Activated T-cell treated with anti-CD3 and anti-CD28 coated beads for 4 hours (primary cell): ENCODE measurements at regions not wholly inside any gene's neighbourhood (a gene's known extent, or its start where the extent isn't known, plus 50 kb on each side); places are given as distances from the start of the nearest gene placed in this dataset.
"Not testable (repeated sequence)": the region's sequence is repeated elsewhere in the genome, so short reads cannot be mapped to it uniquely, and the experiment has no call there.

Experiments used
- DNase-seq: peaks from one replicate; pipeline ENCODE4 v3.0.0-alpha.2; 2020

DNA sequence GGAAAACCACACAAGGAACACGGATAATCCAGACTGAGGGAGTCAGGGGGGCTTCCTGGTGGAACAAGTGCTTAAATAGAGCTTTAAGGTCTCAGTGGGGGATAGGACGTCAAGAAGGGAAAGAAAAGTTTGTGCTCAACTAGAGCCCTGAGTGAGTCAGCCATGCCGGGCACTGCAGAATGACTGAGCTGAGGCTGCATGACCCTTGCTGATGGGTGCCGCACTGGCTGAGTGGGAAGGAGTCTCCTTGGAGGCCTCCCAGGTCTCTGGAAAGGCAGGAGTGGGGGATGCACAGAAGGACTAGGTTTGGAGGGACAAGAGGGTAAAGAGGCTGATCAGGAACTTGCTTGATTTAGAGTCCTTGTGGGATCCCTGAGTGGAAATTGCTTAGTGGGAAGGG, 150.3 kb downstream of the RPLP1 start:
- no peak for DNase-seq

DNA sequence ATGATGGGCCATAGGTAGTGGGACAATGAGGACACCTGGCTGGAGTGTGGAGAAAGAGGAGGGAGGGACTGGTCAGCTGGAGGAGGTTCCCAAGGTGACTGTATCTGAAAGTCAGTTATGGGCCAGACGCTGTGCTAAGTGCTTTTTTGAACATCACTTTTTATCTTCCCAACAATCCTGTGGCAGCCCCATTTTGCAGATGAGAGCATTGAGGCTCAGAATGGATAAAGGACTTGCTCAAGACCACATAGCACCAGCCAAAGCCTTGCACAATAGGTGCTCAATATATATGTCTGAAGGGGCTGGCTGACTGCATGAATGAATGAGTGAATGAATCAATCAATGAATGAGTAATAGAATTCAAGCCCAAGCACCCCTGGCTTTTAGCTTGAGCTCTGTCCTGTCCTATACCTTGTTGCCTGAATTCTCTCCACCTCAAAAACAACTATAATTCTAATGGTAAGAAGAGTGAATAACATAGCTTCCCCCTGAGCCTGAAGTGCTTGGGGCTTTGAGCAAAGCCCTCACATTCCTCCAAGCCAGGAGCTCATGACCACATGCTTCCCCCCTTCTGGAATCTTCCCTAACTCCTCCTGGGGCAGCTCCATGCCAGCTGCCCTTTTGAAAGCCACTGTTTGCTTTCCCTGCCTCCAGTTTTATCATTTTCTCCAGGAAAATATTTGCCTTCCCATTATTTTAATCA, 150.9 kb downstream of the RPLP1 start:
- no peak for DNase-seq

DNA sequence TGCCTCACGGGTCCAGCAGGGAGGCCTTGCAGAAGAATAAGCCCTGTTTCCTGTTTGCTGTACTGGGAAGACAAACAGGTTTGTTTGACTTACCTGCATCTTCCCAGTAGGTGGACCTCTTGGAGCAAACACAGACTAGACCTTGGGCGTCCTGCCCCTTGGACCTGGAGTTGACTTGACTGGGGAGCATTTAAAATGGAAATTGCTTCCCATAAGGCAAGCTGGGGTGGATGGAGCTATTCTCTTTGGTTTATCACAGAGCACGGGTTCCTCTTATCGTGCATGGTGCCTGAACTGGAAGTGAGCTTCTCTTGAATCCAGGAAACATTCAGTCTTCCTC, 151.4 kb downstream of the RPLP1 start:
- DNase-seq: no peak

DNA sequence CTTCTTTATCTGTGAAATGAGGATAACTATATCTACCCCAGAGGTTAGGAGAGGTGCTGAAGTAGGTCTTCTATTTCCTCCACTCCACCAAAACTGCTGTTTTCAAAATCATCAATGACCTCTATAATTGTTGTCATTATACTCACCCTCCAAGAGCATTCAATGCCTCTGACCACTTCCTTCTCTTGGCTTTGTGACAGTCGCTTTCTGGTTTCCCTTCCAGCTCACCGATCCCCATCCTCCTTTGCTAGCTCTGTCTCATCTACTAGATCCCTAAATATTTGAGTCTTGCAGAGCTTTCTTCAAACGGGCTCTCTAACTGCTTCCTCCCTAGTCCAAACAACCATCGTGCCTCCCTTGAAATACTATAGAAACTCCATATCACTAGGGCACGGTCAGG, 153.5 kb downstream of the RPLP1 start:
- DNase-seq: no peak

DNA sequence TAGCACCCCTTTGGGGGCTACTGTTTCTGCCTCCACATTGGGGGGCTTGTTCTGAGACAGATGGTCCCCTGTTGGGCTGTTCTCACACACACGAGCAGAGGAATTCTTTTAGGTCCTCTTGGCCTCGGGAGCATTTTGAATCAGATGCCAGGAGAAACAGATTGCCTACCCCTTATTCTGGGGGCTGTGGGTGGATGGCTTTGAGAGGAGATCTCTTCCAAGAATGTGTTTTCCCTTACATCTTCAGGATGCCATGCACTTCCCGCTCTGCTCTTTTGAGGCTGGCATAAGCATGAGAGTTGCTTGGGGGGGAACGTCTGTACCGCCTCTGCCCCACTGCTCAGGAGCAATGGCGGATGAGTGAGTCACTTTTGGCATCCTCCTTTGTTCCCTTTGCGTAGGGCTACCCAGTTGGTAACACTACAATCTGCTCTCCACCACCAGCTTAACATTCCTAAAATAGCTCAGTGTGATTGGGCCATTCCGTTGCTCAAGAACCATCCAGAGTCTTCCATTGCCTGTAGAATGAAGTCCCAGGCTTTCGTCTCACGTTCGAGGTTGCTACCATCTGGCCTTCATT, 154.4 kb downstream of the RPLP1 start:
- DNase-seq: no peak

DNA sequence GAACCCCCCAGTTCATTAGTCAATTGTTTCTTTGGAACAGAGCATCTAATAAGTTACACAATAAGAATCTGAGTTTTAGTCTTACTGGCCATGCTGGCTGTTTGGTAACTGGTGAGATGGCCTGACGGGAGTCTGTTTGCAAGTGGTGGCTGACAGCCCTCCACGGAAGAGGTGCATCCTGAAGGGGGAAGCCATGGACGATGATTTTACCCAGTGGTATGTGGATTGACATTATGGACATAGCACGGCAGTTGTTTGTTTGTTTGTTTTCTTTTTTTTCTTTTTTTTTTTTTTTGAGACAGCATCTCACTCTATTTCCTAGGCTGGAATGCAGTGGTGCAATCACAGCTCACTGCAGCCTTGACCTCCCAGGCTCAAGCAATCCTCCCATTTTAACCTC, 156.0 kb downstream of the RPLP1 start:
- DNase-seq: no peak

DNA sequence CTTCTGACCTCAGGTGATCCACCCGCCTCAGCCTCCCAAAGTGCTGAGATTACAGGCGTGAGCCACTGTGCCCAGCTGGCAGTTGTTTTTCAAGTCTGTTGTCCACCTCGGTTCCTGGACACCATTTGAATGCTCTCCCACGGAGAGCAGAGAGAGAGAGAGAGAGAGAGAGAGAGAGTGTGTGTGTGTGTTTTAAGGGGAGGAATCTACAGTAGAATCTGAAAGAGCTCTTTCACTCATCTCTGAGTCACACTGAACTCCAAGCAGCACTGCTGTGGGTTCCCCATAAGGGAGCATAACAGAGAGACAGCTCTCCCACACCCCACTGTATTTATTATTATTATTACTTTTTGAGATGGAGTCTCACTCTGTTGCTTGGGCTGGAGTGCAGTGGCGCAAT, 156.6 kb downstream of the RPLP1 start:
- DNase-seq: no peak

DNA sequence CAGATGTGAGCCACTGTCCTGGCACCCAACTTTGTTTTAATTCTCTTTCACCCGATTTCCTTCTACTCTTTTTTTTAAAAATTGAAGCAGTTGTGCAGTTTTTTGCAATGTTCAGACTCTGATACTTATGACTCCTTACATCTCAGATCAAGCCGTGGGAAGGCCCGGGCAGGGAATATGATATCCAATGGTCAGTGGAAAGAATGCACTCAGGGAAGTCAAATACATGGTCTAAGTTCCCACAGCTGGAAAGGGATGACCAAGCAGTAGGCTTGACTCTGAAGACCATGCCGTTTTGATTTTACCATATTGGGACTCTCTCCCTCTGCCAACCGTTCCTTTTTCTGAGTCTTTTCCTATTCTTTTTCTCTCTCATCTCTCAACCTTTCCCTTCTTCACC, 157.2 kb downstream of the RPLP1 start:
- DNase-seq: no peak

DNA sequence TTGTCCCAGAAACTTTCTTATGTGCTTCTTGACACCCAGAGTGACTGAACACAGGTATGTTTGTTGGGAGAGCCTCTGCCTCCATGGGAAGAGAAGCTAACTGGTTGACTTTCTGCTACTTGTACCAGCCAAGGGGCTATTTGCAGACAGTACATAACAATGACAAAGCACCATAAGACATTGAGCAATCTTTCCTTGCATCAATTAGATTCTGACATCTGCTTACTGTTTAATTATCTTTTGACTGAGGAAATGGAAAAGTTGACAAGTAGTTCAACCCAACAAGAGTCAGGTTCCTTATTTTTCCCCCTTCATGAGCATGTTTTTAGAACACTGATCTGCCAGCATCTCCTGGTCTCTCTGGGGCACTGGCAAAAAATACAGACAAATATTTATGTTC, 157.7 kb downstream of the RPLP1 start:
- no peak for DNase-seq

DNA sequence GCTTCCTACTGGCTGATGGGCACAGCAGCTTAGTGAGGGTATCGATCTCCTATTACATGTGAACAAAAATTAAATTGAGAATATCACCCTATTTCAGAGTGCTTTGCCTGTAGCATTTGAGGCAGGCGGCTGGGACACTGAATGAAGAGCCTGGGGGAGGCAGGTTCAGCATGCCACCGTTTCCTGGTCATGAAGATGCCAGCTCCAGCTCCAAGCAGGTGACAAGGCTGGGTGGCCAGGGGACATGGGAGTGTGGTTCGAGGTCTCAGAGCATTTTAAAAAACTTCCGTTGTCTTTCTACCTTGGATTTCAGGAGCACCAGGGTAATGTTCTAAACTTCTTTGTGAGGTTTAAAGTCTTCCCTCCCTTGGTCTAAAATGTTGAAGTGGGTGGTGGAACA, 158.2 kb downstream of the RPLP1 start:
- no peak for DNase-seq

DNA sequence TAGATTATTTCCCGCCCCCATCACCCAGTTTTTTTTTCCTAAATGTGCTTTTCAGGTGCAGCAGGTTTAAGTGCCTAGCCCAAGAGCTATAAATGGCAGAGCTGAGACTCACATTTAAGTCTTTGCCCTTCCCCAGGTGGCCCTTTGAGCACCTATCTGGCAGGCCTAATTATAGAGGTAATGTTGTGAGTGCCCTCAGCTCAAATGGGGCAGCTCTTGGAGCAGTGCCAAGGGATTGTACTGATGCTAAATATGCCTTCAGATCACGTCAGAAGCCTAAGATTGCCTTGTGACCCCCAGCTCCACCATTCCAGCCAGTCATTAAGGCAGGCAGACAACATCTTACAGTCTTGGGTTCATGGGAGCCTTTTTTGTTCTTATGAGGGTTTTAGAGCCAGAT, 159.5 kb downstream of the RPLP1 start:
- no peak for DNase-seq

DNA sequence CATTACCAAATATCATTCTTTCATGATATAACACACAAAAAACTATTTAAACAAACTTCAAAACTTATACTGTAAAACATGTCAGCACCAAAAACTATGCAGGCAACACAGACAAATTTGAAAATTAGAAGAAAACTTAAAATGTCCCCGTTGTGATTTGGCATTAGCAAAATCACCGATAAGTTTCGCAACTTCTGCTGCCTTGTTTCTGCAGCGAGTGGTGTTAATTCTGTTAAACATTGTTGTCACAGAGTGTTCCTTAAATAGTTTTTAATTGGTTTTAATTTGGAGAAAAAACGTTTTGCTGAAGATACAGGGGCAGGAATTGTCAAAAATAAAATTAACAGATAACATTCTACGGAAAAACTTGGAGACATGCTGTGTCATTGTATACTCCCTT, 160.6 kb downstream of the RPLP1 start:
- DNase-seq: no peak

DNA sequence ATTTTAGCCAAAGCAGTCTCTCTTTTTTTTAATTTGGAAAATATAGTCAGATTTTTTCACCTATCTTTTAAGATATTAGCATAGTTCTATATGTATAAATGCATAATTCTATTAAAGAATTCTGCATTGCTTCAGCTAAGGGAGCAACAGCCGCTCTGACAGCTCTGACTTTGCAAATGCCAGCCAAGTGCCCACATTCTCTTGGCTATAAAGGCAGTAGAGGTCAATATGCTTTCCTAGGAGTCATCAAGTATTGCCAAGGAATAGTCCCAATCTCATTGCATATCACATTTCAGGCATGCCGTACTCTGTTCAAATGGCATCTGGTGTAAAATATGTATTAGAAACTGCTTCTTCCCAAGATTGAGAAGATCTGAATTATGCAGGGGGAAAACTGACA, 161.4 kb downstream of the RPLP1 start:
- DNase-seq: no peak

DNA sequence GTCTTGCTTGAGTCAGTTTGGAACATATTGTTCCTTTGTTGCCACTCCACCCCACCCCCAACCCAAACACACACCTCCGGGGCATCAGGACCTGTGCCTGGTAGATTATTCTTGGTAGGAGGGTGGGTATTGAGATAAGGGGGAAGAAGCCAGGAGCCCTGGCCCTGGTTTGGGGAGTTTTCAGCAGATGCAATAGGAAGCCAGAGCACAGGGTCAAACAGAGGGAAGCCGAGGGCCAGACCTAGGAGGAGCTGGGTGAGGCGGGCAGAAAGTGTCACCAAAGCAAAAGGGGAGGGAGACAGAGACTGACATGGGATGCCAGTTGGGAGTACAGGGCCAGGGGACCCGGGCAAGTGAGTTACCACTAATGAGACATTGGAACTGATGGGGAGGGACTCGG, 163.1 kb downstream of the RPLP1 start:
- no peak for DNase-seq

DNA sequence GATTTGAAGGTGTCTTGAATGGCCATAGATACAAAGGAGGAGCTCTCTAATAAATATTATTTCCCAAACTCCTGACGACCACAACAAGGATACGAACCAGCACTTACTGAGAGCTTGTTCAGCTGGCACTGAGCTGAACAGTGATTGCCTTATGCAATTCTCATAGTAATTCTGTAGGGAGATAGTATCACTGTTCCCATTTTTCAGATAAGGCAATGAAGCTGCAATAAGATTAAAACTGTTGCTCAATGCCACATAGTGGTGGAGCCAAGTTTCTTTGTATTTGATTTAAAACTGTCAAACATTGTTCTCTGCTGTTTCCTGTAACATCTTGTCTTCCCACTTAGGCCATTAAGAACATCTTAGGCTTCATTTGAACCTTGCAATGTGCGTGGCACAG, 163.9 kb downstream of the RPLP1 start:
- DNase-seq: no peak

DNA sequence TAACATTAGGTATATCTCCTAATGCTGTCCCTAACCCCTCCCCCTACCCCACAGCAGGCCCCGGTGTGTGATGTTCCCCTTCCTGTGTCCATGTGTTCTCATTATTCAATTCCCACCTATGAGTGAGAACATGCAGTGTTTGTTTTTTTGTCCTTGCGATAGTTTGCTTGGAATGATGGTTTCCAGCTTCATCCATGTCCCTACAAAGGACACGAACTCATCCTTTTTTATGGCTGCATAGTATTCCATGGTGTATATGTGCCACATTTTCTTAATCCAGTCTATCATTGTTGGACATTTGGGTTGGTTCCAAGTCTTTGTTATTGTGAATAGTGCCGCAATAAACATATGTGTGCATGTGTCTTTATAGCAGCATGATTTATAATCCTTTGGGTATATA, 164.5 kb downstream of the RPLP1 start:
- DNase-seq: not testable (repeated sequence)

DNA sequence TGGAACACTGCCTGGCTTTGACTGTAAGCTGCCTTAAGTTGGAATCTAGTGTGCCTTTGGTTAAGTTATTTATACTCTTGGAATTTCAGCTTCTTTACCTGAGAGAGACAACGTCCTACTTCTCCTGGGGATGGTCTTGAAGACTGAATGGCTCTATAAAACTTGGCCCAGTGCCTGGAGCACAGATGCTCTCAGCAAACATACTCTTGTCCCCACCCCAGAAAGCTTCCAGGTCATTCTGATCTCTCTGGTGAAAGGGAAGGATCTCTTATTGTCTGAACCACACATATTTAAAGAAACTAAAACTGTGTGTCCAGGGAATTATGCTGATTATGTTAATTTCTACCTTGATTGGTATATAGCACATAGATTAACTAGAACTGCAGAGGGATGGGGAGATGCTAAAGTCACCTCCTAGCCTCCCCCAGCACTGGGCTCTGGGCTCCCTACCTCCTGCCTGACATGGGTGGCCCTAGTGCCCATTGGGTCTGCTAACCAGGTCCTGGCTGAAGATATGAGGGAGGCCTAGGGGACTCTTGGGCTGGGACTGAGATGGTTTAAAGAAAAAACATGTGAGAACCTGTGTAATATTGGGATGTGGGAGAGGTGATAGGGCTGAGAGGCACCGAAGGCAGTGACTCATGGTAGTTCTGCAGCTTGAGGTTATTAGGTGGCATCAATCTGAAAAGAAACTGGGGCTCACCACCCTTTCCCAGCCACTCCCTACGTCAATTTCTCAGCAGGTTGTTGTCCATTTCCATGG, 171.0 kb downstream of the RPLP1 start:
- no peak for DNase-seq

DNA sequence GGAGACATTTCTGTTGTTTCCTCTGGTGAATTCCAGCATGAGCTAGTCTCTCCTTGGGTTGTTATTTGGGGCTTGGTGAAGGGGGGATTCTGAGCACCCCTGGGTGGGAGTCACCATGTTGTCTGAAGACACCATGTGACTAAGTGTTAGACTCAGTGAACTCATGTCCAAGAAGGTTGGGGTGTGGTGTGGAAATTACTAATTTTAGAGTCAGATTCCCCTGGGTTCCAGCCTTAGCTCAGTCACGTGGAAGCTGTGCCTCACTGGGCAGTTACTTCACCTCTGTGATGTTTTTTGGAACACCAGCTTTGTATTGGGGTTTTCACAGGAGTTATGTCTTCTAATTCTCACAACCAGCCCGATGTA, 171.5 kb downstream of the RPLP1 start:
- no peak for DNase-seq

DNA sequence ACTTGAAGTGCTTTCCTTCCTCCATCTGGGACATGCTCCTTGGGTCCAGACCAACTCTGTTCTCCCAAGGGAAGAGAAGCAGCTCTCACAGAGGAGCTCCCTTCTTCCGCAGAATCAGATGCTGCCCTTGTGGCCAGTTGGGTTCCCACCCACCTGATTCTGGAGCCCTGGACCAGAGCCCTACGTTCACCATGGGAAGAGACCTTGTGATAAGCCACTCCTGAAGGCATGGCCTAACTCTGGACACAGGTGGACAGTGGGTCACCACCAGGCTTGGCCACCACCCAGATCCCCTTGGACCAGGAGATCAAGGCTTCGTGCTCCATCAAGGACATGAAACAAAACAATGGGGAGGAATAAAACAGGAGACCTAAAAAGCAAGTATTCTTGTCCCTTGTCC, 172.2 kb downstream of the RPLP1 start:
- DNase-seq: no peak

DNA sequence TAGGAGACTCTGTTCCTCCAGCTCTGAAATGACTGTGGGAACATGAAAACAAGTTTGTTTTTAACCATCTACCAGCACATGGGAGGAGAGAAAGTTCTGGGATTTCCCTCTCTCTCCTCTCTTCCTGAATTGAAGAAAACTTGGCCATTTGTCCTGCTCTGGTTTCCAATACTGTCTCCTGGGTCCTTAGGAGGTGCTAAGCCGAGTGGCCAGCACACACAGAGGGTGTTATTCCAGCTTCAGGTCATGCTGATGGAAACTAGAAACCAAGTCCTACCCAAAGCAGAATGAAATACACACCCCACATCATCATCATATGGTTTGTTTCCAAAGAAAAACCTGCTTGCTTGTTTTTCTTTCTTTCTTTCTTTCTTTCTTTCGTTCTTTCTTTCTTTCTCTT, 172.7 kb downstream of the RPLP1 start:
- DNase-seq: no peak

DNA sequence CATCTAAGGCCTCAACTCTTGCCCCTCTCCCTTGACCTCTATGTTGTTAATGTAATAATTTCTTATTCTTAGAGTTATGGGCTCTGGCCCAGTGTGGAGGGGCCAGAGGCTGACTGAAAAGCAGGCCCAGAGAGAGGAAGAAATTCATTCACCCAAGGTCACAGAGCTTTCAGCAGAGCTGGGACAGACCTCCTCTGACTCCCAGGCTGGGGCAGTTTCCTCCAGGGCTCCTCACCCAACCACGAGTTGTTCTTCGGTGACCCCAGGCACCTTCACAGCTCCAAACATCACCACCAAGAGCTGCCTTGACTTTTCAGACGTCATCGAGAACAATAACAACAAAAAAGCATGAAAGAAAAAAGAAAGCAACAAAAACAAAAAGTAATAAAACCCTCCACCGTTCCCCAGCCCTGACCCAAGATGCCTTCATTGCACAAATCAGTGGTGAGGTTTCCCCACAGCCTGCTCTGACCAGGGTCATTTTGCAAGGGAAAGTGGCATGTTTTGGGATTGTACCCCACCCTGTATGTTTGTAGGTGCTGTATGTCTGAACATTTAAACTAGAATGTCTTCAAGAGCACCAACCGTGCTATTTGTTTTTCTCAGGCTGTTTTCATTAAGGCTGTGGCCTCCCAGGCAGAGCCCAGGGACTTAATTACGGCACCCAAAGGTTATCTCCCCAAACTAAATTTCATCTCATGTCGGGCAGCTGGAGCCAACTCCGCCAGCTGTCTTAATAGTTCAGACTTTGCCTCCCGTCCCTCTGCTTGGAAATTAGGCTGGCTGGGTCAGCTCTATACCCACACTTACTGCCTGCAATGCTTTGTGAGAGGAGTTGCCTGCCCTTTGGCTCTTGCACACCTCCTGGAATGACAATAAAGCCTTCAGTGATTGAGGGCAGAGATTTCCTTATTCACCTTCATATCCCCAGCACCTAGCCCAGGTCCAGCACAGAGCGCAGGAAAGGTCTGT, 173.8 kb downstream of the RPLP1 start:
- DNase-seq: no peak

DNA sequence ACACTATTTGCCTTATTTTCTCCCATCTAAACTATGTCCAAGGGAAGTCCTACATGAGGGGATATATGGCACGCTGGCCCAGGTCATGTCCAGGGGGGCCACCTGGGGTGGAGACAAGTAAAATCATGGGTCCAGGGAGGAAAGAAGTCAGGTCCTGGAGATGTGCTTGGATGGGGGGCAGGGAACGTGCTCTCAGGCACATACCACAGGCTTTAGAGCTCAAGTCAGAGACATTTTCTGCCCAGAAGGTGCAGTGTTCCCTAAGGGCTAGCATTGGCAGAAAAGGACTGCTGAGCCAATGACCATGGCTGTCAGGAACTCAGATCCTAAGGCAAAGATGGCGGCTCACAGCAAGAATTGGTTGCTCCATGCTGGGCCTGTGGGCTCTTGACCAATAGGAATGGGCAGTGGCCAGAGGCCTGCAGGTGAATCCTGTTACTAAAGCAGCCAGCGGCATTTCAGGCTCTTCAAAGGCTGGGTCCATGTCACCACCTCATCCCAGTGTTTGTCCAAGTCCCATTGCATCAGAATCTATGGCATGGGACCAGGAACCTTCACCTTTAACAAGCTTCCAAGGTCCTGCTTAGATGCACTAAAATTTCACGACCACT, 175.0 kb downstream of the RPLP1 start:
- DNase-seq: no peak
